ENCODE measurements at regions not wholly inside any gene's neighbourhood (a gene's known extent, or its start where the extent isn't known, plus 50 kb on each side); places are given as distances from the start of the nearest gene placed in this dataset.

GRCh38 chr2:223668302-223668998, 66.3 kb upstream of the SCG2 start:
- H3K36me3 ChIP-seq (ENCODE audit: insufficient read depth, low read length), result no peaks in the 10 kb centered on the region
- H3K27me3 ChIP-seq (ENCODE audit: control insufficient read depth, insufficient read depth, low read length), result no peaks in the 10 kb centered on the region
- H3K4me2 ChIP-seq (ENCODE audit: low read length), result no peak overlapping the region
- H3K9ac ChIP-seq (ENCODE audit: low read depth, low read length), result no peak overlapping the region
- no peaks in the 10 kb centered on the region for H3K9me3 ChIP-seq (replicated peaks; ENCODE audit: low read length)
- no peak overlapping the region for H3K4me3 ChIP-seq (ENCODE audit: low read length)
- H3K4me1 ChIP-seq (ENCODE audit: control insufficient read depth, insufficient read depth, low read length), result no peaks in the 10 kb centered on the region

- no peak overlapping the region for H3K4me3 ChIP-seq (ENCODE audit: low read length)
- peaks cover 5% of the 10 kb centered on the region for H3K4me1 ChIP-seq (ENCODE audit: control insufficient read depth, insufficient read depth, low read length)
- H3K36me3 ChIP-seq (ENCODE audit: insufficient read depth, low read length), result no peaks in the 10 kb centered on the region
- H3K9me3 ChIP-seq (replicated peaks; ENCODE audit: low read length), result no peaks in the 10 kb centered on the region
- no peak overlapping the region for H3K9ac ChIP-seq (ENCODE audit: low read depth, low read length)
- no peaks in the 10 kb centered on the region for H3K27me3 ChIP-seq (ENCODE audit: control insufficient read depth, insufficient read depth, low read length)
- no peak overlapping the region for H3K4me2 ChIP-seq (ENCODE audit: low read length)
Measured at GRCh38 chr2:223654384-223654915, 52.3 kb upstream of the SCG2 start.

DNA sequence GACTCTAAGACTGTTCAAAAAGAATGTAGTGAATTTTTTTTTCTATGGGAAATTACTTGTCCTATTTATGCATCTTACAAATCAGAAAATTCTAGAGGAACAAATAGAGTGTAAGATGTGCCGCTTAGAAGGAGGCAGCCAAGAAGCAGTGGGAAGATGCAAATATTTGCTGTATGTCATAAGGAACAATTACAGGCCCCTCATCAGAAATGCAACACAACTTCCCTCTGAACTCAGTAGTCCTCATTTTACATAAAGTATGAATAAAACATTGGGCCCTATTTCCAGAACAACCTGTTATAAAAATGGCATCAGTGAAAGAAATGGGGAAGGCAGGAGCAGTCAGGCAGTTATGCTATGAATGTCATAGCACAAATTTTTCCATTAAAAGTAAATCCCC, 50.7 kb upstream of the SCG2 start:
- Histone ChIP-seq H3K4me2 (ENCODE audit: low read length) (no peak overlapping the region), H3K4me3 (ENCODE audit: low read length) (no peak overlapping the region), H3K9ac (ENCODE audit: low read depth, low read length) (no peak overlapping the region), H3K36me3 (ENCODE audit: insufficient read depth, low read length) (no peaks in the 10 kb centered on the region), H3K4me1 (ENCODE audit: control insufficient read depth, insufficient read depth, low read length) (peaks cover 5% of the 10 kb centered on the region), H3K27me3 (ENCODE audit: control insufficient read depth, insufficient read depth, low read length) (no peaks in the 10 kb centered on the region), H3K9me3 (replicated peaks; ENCODE audit: low read length) (no peaks in the 10 kb centered on the region)

DNA sequence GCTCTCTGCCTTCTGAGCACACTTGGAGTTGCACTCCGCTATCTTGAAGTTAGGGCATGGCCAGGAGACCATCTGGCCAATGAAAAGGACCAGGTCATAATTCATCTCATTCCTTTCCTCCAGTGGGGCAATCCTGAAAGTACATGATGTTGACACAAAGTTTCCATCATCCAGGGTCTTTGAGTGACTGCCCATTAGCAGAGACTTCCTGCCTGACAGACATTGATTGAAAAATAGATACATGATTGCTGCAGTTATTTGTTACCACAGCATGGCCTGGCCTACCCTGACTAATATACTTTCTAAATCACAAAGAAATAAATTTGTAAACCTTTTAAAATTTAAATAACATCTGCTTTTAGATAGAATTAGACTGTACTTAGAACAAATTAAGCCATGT, 50.0 kb upstream of the SCG2 start:
- H3K36me3 ChIP-seq (ENCODE audit: insufficient read depth, low read length), result no peaks in the 10 kb centered on the region
- H3K9me3 ChIP-seq (replicated peaks; ENCODE audit: low read length), result no peaks in the 10 kb centered on the region
- H3K9ac ChIP-seq (ENCODE audit: low read depth, low read length), result no peak overlapping the region
- H3K4me2 ChIP-seq (ENCODE audit: low read length), result no peak overlapping the region
- peaks cover 11% of the 10 kb centered on the region for H3K4me1 ChIP-seq (ENCODE audit: control insufficient read depth, insufficient read depth, low read length)
- no peaks in the 10 kb centered on the region for H3K27me3 ChIP-seq (ENCODE audit: control insufficient read depth, insufficient read depth, low read length)
- H3K4me3 ChIP-seq (ENCODE audit: low read length), result no peak overlapping the region
